K562 (cell line): ENCODE measurements at regions not wholly inside any gene's neighbourhood (a gene's known extent, or its start where the extent isn't known, plus 50 kb on each side); places are given as distances from the start of the nearest gene placed in this dataset.

Experiments used
- ARID2 ChIP-seq: fragments of 450-650 bp; IDR thresholded peaks from 2 replicates; pipeline ENCODE4 v1.6.1; 2017; ENCODE audit warnings: antibody characterized with exemption, mild to moderate bottlenecking
- ATF4 ChIP-seq: fragments of 450-650 bp; formaldehyde crosslinking; IDR thresholded peaks from 2 replicates; pipeline ENCODE4 v1.4.0; 2022; ENCODE audit warnings: mild to moderate bottlenecking, moderate library complexity
- BRCA1 ChIP-seq, 2 experiments: fragments of 450-650 bp in 1 of 2; sonication (generic) in 1 of 2; formaldehyde crosslinking in 1 of 2; IDR thresholded peaks; 2 replicates each; pipeline versions ENCODE4 v1.5.0 to v1.6.1; 2017 to 2020; ENCODE audit warnings: mild to moderate bottlenecking in 1 of 2, missing genetic modification reagents in 1 of 2
- CBX5 ChIP-seq: IDR thresholded peaks from 2 replicates; pipeline ENCODE4 v1.6.1; 2014; ENCODE audit warnings: low read depth, borderline replicate concordance
- CLOCK ChIP-seq: fragments of 250-450 bp; sonication (Bioruptor Pico); IDR thresholded peaks from 2 replicates; pipeline ENCODE4 v1.4.0; 2020; ENCODE audit warnings: mild to moderate bottlenecking, moderate library complexity, borderline replicate concordance
- FOSL1 ChIP-seq: fragments of 200-800 bp; sonication (Bioruptor generic); conservative IDR thresholded peaks from 2 replicates; pipeline ENCODE4 v1.6.1; 2016; ENCODE audit warnings: missing genetic modification characterization, missing compliant biosample characterization
- HDAC6 ChIP-seq: IDR thresholded peaks from 2 replicates; pipeline ENCODE4 v1.6.1; 2012; ENCODE audit warnings: low read depth, mild to moderate bottlenecking, control low read depth, inconsistent platforms, low read length, moderate library complexity
- HMBOX1 ChIP-seq: sonication (generic); IDR thresholded peaks from 2 replicates; pipeline ENCODE4 v1.6.1; 2016
- MAFK ChIP-seq: IDR thresholded peaks from 2 replicates; pipeline ENCODE4 v1.6.1; 2011; ENCODE audit warnings: low read length, improper control_type of control experiment
- MITF ChIP-seq: IDR thresholded peaks from 2 replicates; pipeline ENCODE4 v1.6.1; 2014; ENCODE audit warnings: antibody characterized with exemption
- MTA2 ChIP-seq: fragments of 450-650 bp; IDR thresholded peaks from 2 replicates; pipeline ENCODE4 v1.6.1; 2016; ENCODE audit warnings: low read depth
- RBBP5 ChIP-seq: fragments of 200-600 bp; sonication (generic); IDR thresholded peaks from 2 replicates; pipeline ENCODE4 v1.6.1; 2012; ENCODE audit warnings: borderline replicate concordance, mild to moderate bottlenecking, low read length, control low read depth, inconsistent platforms; ENCODE audit not compliant: insufficient read depth, poor library complexity, severe bottlenecking
- RNF2 ChIP-seq: sonication (generic); IDR thresholded peaks from 2 replicates; pipeline ENCODE4 v1.6.1; 2016
- ZBTB26 ChIP-seq: fragments of 450-650 bp; formaldehyde crosslinking; IDR thresholded peaks from 2 replicates; pipeline ENCODE4 v1.4.0; 2022; ENCODE audit warnings: missing genetic modification characterization
- ZNF311 ChIP-seq: fragments of 250-450 bp; sonication (Bioruptor Pico); IDR thresholded peaks from 2 replicates; pipeline ENCODE4 v1.4.0; 2020; ENCODE audit warnings: mild to moderate bottlenecking, moderate library complexity
- ZNF324 ChIP-seq: fragments of 250-450 bp; sonication (Bioruptor Pico); IDR thresholded peaks from 2 replicates; pipeline ENCODE4 v1.4.0; 2020; ENCODE audit warnings: mild to moderate bottlenecking
- ZNF41 ChIP-seq: fragments of 250-450 bp; sonication (Bioruptor Pico); conservative IDR thresholded peaks from 2 replicates; pipeline ENCODE4 v1.4.0; 2020; ENCODE audit warnings: mild to moderate bottlenecking
- ZNF639 ChIP-seq, 2 experiments: fragments of 200-800 bp in 1 of 2; sonication (Bioruptor generic) in 1 of 2; sonication (generic) in 1 of 2; formaldehyde crosslinking in 1 of 2; IDR thresholded peaks in 1 of 2; conservative IDR thresholded peaks in 1 of 2; 2 replicates each; pipeline versions ENCODE4 v1.5.0 to v1.6.1; 2016 to 2020; ENCODE audit warnings: missing compliant biosample characterization in 1 of 2, missing genetic modification characterization in 1 of 2, missing genetic modification reagents in 1 of 2
- ZNF699 ChIP-seq: fragments of 250-450 bp; sonication (Bioruptor Pico); IDR thresholded peaks from 2 replicates; pipeline ENCODE4 v1.8.0; 2021; ENCODE audit warnings: mild to moderate bottlenecking, moderate library complexity; ENCODE audit not compliant: insufficient replicate concordance
- ZSCAN29 ChIP-seq: fragments of 450-650 bp; IDR thresholded peaks from 2 replicates; pipeline ENCODE4 v1.6.1; 2017

GRCh38 chr4:55742655-55743202 is 76.9 kb upstream of the EXOC1L start (continued):
- peak; percentile 91 for TF ChIP-seq ATF4 (CRISPR knock-in tag)
- TF ChIP-seq RBBP5, result no peak
- TF ChIP-seq ZNF324, result no peak
- TF ChIP-seq RNF2, result no peak
- TF ChIP-seq ZNF311 (CRISPR knock-in tag), result peak; percentile 91
- no peak for TF ChIP-seq ARID2
- no peak for TF ChIP-seq HMBOX1
- TF ChIP-seq MTA2, result no peak
- no peak for TF ChIP-seq CLOCK
- no peak for TF ChIP-seq ZSCAN29
- no peak for TF ChIP-seq HDAC6
- TF ChIP-seq MITF, result no peak
- TF ChIP-seq BRCA1 (IDR thresholded peaks at IDR 0.05), result no peak
- no peak for TF ChIP-seq BRCA1 (CRISPR knock-in tag; IDR thresholded peaks at IDR 0.05)
- TF ChIP-seq ZNF41, result peak; percentile 95
- TF ChIP-seq FOSL1 (tag), result peak; percentile 76
- peak in 1 of 2 experiments; percentile 98; a peak in 2 of 4 replicates for TF ChIP-seq ZNF639 (CRISPR knock-in tag; conservative IDR thresholded peaks at IDR 0.05 in 1 of 2, IDR thresholded peaks at IDR 0.05 in 1 of 2)
- no peak for TF ChIP-seq ZNF699 (CRISPR knock-in tag)
- peak; percentile 82; the same call in 1 of the 2 replicates for TF ChIP-seq ZBTB26 (CRISPR knock-in tag)
- TF ChIP-seq MAFK, result peak; percentile 80
- no peak for TF ChIP-seq CBX5
